Stimulated activated naive CD4-positive, alpha-beta T cell (primary cell): ENCODE measurements at regions not wholly inside any gene's neighbourhood (a gene's known extent, or its start where the extent isn't known, plus 50 kb on each side); places are given as distances from the start of the nearest gene placed in this dataset.

Experiments
- DNase-seq, 6 experiments: peaks; one replicate each; lab custom pipeline; 2025; lab: John Stamatoyannopoulos, UW

DNA sequence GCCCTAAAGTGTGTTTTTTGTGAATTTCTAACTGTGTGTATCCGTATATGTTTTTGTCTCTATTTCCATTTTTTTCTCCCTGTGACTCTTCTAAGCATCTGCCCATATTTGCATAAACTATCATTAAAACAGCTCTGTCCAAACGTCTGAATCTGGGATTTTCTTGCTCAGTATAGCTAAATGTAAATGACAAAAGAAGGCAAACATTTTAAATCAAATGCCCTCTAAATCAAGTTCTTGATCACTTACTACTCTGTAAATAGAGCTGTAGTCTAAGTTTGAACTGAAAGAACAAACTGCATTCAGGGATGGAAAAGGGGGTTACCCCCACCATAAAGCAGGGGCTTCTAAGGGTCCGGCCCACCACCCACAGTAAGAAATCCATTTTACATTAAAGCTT, 432.0 kb upstream of the FAM241A start:
- no peak for DNase-seq

DNA sequence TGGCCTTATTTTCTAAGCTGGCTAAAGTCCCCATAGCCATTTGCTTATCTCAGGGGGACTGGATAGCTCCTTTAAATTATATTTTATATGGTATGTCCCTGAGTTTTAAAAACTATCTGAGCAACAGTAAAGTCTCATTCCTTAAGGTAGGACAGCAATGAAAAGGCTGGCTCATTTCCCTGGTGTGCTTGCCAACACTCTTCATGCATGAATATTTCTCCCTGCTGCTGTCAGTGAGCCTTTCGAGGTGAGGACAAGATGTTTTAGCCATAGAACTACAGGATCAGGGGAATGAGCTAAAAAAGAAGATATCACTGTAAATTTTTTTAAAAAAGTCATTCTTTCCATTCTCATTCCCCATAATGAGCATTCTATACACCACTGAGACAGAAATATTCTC, 427.3 kb upstream of the FAM241A start:
- no peak for DNase-seq

DNA sequence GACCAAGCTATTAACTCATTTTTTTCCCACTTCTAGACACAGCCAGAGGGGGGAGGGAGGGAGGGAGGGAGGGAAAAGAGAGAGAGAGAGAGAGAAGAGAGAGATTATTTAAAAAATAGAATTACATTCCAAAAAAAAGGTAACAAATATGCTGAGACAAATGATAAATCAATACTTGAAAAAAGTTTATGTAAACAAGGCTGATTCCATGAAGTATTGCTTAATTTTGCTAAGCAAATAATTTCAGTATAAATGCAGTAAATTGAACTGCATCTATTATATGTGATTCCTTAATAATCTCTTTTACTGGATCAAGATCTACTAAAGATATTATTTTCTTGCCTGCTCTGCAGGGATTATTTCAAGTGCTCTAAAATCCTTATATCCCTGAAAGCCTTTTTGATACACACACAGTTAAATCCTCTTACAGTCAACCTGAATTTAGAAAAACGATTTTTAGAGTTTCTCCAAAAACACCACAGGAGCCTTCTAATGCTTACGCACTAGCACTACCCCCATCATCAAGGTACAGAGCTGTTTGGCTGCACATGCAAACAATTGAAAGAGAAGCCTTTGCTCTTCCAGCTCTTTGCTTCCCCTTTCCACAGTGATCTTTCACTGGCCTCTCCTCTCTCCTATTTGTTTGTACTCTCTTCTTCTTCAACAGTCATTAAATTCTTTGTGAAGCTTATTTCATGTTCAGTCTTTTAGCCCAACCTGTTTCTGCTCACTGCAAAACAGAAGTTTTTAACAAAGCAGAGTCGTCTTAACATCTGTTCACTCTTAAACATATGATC, 426.3 kb upstream of the FAM241A start:
- no peak for DNase-seq

DNA sequence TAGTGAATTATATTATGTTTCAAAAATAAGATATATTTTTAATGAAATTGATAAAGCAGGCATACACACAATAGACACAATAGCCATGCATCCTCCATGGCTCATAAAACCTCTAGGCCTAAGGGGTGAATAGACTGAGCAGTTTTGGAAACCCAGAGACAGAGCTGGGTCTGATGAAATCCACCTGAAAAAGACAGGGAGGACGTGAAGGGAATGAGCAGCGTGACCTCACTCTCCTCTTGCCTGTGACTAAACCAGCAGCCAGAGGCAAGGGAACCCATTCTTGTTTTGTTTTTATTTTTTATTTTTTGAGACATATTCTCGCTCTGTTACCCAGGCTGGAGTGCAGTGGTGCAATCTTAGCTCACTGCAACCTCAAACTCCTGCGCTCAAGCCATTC, 424.4 kb upstream of the FAM241A start:
- no peak for DNase-seq

GRCh38 chr4:111722213-111722720, 423.0 kb upstream of the FAM241A start:
- no peak for DNase-seq

- no peak for DNase-seq
Measured at GRCh38 chr4:111736516-111736915, 408.7 kb upstream of the FAM241A start.

GRCh38 chr4:111744847-111745246, 400.4 kb upstream of the FAM241A start:
- no peak for DNase-seq

DNA sequence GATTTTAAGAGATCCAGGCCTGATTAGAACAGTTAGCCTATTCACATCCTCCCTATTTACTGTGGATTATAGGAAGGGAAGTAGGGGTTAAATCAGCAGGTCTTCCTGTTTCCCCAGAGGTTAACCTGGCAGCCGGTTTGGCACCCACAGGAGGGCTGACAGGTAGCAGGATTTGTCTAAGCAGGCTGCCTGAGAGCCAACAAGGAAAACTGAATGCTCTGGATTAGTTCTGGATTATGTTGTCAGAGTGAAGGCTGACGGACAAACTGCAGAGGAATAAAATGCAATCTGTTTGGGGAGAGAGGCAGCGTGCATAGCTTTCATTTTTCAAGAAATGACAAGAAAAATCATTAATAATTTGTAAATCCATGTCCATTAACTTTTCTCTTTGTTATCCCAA, 397.1 kb upstream of the FAM241A start:
- DNase-seq: no peak

GRCh38 chr4:111754003-111754402, 391.3 kb upstream of the FAM241A start:
- no peak for DNase-seq

DNA sequence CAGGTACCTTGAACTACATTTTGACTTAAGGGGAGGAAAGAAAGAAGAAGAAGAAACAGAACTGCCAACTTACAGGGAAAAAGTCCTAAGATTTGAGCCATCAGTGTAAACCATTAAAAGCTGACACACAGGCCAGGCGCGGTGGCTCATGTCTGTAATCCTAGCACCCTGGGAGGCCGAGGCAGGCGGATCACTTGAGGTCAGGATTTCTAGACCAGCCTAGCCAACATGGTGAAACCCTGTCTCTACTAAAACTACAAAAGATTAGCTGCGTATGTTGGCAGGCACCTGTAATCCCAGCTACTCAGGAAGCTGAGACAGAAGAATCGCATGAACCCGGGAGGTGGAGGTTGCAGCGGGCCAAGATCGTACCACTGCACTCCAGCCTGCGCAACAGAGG, 389.7 kb upstream of the FAM241A start:
- no peak for DNase-seq

GRCh38 chr4:111761531-111761930, 383.7 kb upstream of the FAM241A start:
- no peak for DNase-seq

GRCh38 chr4:111770514-111770913, 374.7 kb upstream of the FAM241A start:
- DNase-seq: no peak

- no peak for DNase-seq
Measured at GRCh38 chr4:111773858-111774257, 371.4 kb upstream of the FAM241A start.

DNA sequence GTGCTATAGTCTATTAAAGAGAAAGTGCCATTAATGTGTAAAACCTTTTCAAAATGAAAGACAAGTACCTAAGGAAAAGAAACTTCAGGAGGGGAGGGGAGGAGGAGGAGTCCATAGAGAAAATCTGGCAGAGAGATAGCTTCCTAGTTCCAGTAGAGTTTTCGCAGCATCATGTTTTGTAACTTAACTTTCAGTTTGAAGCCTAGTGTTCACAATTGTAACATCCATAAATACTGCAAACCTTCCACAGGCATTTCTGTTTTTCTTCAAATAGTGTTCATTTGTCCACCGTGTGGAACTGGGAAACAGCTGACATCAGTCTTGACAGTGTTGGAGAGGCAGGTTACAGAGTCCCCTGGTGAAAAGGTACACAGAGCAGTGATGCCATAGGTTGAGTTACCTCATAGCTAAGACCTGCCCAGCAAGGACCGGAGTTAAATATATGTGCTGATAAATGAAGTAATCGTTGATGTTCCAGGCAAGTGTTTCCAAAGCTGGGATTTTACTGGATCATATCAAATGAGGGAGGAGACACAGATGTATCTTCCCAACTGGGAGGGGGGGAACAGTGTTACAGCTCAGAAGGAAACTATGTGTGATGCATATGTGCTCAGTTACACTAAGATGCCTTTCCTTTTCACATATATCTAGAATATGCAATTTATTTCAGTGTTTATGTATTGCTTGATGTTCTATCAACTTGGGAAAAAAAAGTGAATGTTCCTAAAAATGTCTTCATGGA, 369.5 kb upstream of the FAM241A start:
- no peak for DNase-seq

DNA sequence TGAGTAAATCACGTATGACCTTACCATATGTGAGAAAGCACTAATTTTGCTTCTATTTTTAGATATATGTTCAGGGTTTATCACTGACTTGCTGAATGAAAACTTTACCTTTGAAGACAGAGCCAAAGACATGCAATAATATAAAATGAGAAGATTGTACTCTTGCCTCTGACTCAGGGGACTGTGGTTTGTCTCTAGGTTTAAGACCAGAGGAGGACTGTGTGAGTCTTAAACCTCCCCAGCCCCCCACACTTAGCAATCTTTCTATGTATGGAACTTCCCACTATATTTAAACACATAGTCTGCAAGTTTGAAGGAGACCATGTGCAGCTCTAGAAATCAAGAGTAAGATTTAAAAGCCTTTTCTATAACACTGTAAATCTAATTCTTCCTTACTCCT, 368.7 kb upstream of the FAM241A start:
- no peak for DNase-seq

DNA sequence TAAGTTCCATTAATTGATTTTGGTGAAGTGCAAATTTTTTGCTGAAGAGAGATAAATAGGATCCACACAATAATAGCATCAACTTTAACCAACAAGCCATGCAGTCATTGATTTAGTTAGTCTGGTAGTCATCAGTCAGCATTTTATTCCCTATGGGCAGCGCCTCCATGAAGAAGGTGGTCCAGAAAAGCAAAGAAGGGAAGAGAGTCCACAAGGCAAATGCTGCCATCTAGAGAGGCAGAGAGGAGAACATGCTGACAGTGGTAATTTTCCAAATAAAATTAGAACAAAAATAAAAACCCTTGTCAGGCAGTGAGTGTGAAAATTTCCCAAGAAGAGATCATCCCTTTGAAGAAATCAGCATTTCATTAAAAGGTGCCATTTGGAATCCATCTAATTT, 366.7 kb upstream of the FAM241A start:
- no peak for DNase-seq

DNA sequence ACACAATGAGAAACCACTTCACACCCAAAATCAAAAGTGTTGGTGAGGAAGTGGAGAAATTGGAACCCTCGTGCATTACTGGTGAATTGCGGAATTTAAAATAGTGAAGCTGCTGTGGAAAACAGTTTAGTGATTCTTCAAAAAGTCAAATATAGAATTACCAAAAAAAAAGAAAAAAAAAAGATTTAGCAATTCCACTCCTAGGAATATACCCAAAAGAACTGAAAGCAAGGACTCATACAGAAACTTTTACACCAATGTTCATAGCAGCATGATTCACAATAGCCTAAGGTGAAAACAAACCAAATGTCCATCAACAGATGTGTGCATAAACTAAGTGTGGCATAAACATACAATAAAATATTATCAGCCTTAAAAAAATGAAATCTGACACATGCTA, 364.3 kb upstream of the FAM241A start:
- DNase-seq: no peak

GRCh38 chr4:111781611-111782010, 363.6 kb upstream of the FAM241A start:
- DNase-seq: no peak

DNA sequence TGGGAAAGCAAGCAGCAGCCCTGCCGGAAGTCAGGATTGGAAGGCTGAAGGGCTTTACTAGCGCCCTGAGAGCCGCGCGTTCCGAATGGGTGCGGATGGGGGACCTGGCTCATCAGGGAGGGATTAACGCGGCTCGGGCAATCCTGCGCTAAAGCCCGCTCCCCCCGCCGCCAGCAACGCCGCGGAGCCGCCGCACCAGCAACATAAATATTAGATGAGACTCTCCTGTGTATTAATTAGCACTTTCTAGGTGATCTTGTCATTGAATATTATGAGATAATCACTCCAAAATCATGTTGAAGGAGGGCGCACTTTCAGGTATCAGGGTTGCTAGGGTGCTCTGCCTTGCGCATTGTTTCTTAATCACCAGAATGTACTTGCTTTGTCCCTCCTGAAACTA, 357.2 kb upstream of the FAM241A start:
- DNase-seq: no peak

DNA sequence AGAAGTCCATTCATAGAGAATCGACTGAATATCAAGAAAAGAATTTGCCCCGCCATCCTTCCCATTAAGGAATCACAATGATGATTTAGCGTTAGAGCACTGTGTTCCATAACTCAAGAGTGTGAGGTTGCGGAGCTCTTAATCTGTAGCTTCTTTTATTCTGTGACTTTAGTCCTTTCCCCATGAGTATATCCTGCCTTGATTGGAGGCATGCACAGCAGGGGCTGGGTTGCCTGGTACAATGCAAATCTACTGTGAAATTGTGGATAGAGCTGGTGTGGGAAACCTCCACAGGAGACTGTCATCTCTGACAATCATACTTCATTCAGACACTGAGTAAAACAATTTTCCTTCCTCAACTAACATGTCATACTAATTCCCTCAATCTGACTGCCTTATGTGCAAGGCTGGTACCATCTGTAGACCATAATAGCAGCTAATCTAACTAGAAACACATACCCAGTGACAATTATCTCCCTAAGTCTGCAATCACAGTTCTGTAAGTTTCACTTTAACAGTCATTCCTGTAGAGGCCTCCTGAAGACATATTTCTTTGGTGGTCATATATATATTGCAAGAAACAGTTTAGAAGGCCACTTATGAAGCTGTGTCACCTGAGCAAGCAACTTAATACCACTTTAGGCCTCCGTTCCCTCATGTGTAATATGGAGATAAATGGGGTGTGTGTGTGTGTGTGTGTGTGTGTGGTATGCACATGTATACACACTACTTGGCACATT, 355.2 kb upstream of the FAM241A start:
- no peak for DNase-seq

GRCh38 chr4:111792632-111793031, 352.6 kb upstream of the FAM241A start:
- no peak for DNase-seq

DNA sequence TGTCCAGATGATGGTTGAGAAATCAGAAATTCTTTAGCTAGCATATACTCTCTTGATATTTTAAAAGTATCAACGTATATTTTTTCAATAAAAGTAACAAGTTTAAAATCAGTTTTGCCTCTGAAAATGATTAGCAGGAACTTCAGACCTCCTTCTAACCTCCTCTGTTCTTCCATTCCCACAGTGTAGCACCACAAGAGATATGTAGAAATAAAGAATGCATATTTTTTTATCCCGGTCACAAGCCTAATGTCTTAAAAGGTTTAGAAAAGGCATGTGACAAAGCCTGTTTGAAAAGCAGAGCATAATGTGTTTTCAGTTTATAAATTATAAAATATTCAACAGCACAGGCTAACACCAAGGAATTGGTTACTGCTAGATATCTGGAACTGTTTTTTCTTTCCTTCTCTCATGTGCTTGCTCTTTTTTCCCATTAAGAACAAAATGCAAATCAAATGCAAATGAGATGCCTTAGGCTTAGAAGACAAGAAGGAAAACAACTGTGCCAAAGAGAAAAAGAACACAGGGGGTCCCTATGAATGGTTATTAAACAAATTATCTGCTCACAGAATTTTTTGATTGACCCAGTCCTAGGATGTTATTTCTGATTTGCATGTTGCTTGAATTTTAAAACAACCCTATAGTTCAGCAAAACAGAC, 351.7 kb upstream of the FAM241A start:
- DNase-seq: no peak
